Subcutaneous abdominal adipose tissue (tissue), 5 donors: ENCODE measurements at regions not wholly inside any gene's neighbourhood (a gene's known extent, or its start where the extent isn't known, plus 50 kb on each side); places are given as distances from the start of the nearest gene placed in this dataset.
A peak's percentile ranks its signal among the peaks of the same experiment; 100 is the strongest.

Experiments used
- H3K27ac ChIP-seq: one replicate; pipeline ENCODE4 v1.7.0; 2013; ENCODE audit warnings: low read depth, mild to moderate bottlenecking, inconsistent platforms, low read length, moderate library complexity
- H3K27me3 ChIP-seq, 5 donors: one replicate each; pipeline ENCODE4 v1.7.0; 2013; ENCODE audit warnings: low read length in 5 of 5, inconsistent platforms in 1 of 5; ENCODE audit not compliant: control insufficient read depth in 5 of 5, insufficient read depth in 4 of 5
- H3K36me3 ChIP-seq, 5 donors: one replicate each; pipeline ENCODE4 v1.7.0; 2013; ENCODE audit warnings: low read length in 5 of 5; ENCODE audit not compliant: control insufficient read depth in 5 of 5, insufficient read depth in 5 of 5
- H3K4me1 ChIP-seq, 5 donors: one replicate each; pipeline ENCODE4 v1.7.0; 2013; ENCODE audit warnings: low read length in 5 of 5, mild to moderate bottlenecking in 3 of 5, moderate library complexity in 1 of 5; ENCODE audit not compliant: control insufficient read depth in 5 of 5, insufficient read depth in 5 of 5
- H3K4me3 ChIP-seq, 5 donors: one replicate each; pipeline ENCODE4 v1.7.0; 2013; ENCODE audit warnings: low read length in 5 of 5, low read depth in 1 of 5
- H3K9ac ChIP-seq, 5 donors: one replicate each; pipeline ENCODE4 v1.7.0; 2013; ENCODE audit warnings: low read length in 5 of 5, mild to moderate bottlenecking in 4 of 5, moderate library complexity in 3 of 5
- H3K9me3 ChIP-seq, 5 donors: one replicate each; pipeline ENCODE4 v1.7.0; 2013; ENCODE audit warnings: low read length in 5 of 5; ENCODE audit not compliant: control insufficient read depth in 5 of 5
- donor health status: healthy.
- donor health status: healthy.
- donor health status: healthy.
- donor health status: healthy.
- donor health status: healthy.

DNA sequence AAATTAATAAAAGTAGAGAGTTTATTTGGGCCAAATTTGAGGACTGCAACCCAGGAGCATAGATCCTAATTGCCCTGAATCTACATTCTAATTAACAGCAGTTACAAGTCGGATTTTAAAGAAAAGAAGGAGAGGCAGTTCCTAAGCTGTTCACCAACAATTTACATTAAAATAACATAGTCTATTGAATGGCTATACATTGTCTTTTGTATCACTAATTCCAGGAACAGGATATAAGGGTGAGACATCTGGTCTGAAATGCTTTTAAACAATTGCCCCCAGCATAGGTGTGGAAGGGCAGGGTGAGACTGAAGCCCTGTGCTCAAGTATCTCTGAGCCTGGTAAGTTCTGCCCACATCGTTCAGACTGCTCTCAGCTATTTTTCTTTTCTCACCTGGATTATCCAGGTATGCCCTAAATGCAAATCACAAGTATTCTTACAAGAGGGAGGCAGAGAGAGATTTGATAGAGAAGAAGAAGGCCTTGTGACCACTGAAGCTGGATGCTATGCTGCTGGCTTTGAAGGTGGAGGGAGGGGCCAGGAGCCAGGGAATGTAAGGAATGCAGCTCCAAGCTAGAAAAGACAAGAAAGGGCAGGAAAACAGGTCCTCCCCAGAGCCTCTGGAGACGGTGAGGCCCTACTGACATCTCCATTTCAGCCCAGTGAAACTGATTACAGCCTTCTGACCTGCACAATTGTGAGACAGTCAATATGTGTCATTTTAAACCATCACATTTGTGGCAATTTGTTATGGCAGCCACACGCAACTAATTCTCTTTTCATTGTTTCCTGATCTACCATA, 189.4 kb upstream of the ARL4C start:
- no peak overlapping the region for H3K4me3 ChIP-seq
- no peaks in the 10 kb centered on the region for H3K36me3 ChIP-seq
- no peak overlapping the region for H3K9ac ChIP-seq
- H3K27me3 ChIP-seq: peaks cover 0 to 3% (median 0%) of the 10 kb centered on the region in 5 donors
- no peak overlapping the region for H3K27ac ChIP-seq
- no peaks in the 10 kb centered on the region for H3K9me3 ChIP-seq
- H3K4me1 ChIP-seq: peaks cover 0 to 15% (median 9%) of the 10 kb centered on the region in 5 donors

GRCh38 chr2:234684466-234684865, 187.6 kb upstream of the ARL4C start:
- Histone ChIP-seq H3K27me3 (peaks cover 0 to 3% (median 0%) of the 10 kb centered on the region in 5 donors), H3K4me1 (peaks cover under 1 to 13% (median 12%) of the 10 kb centered on the region in 5 donors), H3K36me3 (no peaks in the 10 kb centered on the region), H3K27ac (no peak overlapping the region), H3K4me3 (no peak overlapping the region), H3K9me3 (no peaks in the 10 kb centered on the region), H3K9ac (no peak overlapping the region)

- Histone ChIP-seq H3K27me3 (peaks cover 0 to 3% (median 0%) of the 10 kb centered on the region in 5 donors), H3K4me3 (no peak overlapping the region), H3K36me3 (no peaks in the 10 kb centered on the region), H3K4me1 (peaks cover 5 to 18% (median 17%) of the 10 kb centered on the region in 5 donors), H3K27ac (no peak overlapping the region), H3K9me3 (no peaks in the 10 kb centered on the region), H3K9ac (no peak overlapping the region)
These were observed 187.1 kb upstream of the ARL4C start for GRCh38 chr2:234683950-234684349.

- no peaks in the 10 kb centered on the region for H3K36me3 ChIP-seq
- peaks cover 8 to 27% (median 22%) of the 10 kb centered on the region in 5 donors for H3K4me1 ChIP-seq
- H3K27ac ChIP-seq: no peak overlapping the region
- no peak overlapping the region for H3K9ac ChIP-seq
- H3K4me3 ChIP-seq: no peak overlapping the region
- H3K27me3 ChIP-seq: no peaks in the 10 kb centered on the region
- H3K9me3 ChIP-seq: no peaks in the 10 kb centered on the region
These were observed 185.8 kb upstream of the ARL4C start for GRCh38 chr2:234682492-234683228.

- Histone ChIP-seq H3K36me3 (no peaks in the 10 kb centered on the region), H3K27ac (no peak overlapping the region), H3K9me3 (no peaks in the 10 kb centered on the region), H3K9ac (no peak overlapping the region), H3K4me1 (peaks cover 10 to 27% (median 22%) of the 10 kb centered on the region in 5 donors), H3K27me3 (no peaks in the 10 kb centered on the region), H3K4me3 (no peak overlapping the region)
These were observed 184.1 kb upstream of the ARL4C start for GRCh38 chr2:234680688-234681619.

- Histone ChIP-seq H3K9ac (no peak overlapping the region), H3K27ac (no peak overlapping the region), H3K4me1 (peaks cover 10 to 27% (median 22%) of the 10 kb centered on the region in 5 donors), H3K9me3 (no peaks in the 10 kb centered on the region), H3K27me3 (no peaks in the 10 kb centered on the region), H3K4me3 (peak overlapping the region in 1 of 5 donors; percentile 24), H3K36me3 (no peaks in the 10 kb centered on the region)
These were observed 183.1 kb upstream of the ARL4C start for GRCh38 chr2:234679741-234680687.

DNA sequence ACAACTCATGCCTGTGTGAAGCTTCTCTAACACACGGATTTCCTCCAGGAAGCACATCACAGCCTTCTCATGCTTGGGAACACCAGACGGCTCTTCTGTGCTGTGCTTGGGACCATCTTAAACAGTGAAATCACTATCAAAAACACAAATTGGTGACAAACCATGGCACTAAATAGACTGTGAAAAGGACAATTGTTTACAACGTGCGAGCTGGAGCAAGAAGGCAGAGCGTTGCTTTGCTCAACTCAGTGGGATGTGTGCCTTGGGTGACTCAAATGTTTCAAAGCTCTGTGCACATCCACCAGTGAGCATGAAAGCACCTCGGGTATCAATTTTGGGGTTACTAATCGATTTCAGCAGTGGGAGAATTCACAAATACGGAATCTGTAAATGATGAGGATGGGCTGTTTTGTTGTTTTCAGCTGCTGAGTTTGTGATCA, 182.4 kb upstream of the ARL4C start:
- no peak overlapping the region for H3K9ac ChIP-seq
- peaks cover 10 to 27% (median 22%) of the 10 kb centered on the region in 5 donors for H3K4me1 ChIP-seq
- H3K4me3 ChIP-seq: peak overlapping the region in 1 of 5 donors; percentile 24
- H3K27me3 ChIP-seq: no peaks in the 10 kb centered on the region
- H3K9me3 ChIP-seq: no peaks in the 10 kb centered on the region
- no peaks in the 10 kb centered on the region for H3K36me3 ChIP-seq
- H3K27ac ChIP-seq: no peak overlapping the region

DNA sequence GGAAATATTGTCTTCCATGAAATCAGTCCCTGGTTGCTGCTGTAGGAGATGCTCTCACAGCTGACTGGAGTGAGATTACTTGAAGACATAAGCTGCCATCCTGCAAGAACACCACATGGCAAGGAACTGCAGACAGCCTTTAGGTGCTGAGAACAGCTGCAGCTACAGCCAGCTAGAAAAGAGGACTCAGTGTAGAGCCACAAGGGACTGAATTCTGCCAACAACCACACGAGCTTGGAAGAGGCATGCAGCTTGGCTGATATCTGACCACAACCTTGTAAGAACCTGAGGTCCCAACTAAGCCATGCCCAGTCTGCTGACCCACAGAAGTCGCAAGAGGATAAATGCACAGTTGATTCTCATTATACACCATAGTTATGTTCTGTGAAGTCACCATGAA, 181.8 kb upstream of the ARL4C start:
- H3K9ac ChIP-seq: no peak overlapping the region
- no peaks in the 10 kb centered on the region for H3K9me3 ChIP-seq
- no peaks in the 10 kb centered on the region for H3K36me3 ChIP-seq
- H3K4me1 ChIP-seq: peaks cover 10 to 27% (median 24%) of the 10 kb centered on the region in 5 donors
- H3K27me3 ChIP-seq: no peaks in the 10 kb centered on the region
- H3K27ac ChIP-seq: no peak overlapping the region
- H3K4me3 ChIP-seq: no peak overlapping the region
